H9 (cell line): ENCODE measurements at regions not wholly inside any gene's neighbourhood (a gene's known extent, or its start where the extent isn't known, plus 50 kb on each side); places are given as distances from the start of the nearest gene placed in this dataset.

Experiments
- DNase-seq: peaks from one replicate; pipeline ENCODE4 v3.0.0-alpha.2; 2017
- H2AFZ ChIP-seq: one replicate; pipeline ENCODE4 v1.6.1; 2013; ENCODE audit warnings: mild to moderate bottlenecking, low read length, control low read depth, moderate library complexity
- H2AK5ac ChIP-seq: 2 replicates; pipeline ENCODE4 v1.6.1; 2013; ENCODE audit warnings: low read length, control low read depth, mixed read lengths; ENCODE audit not compliant: insufficient read length
- H2BK120ac ChIP-seq: one replicate; pipeline ENCODE4 v1.6.1; 2013; ENCODE audit warnings: low read depth, mild to moderate bottlenecking, low read length, control low read depth, inconsistent platforms; ENCODE audit not compliant: poor library complexity, severe bottlenecking
- H2BK12ac ChIP-seq: 2 replicates; pipeline ENCODE4 v1.6.1; 2013; ENCODE audit warnings: low read length, control low read depth, mixed read lengths, low read depth; ENCODE audit not compliant: insufficient read length
- H2BK15ac ChIP-seq: 2 replicates; pipeline ENCODE4 v1.6.1; 2013; ENCODE audit warnings: low read depth, low read length, control low read depth
- H2BK20ac ChIP-seq: one replicate; pipeline ENCODE4 v1.6.1; 2013; ENCODE audit warnings: low read depth, mild to moderate bottlenecking, low read length, control low read depth, inconsistent platforms; ENCODE audit not compliant: poor library complexity, severe bottlenecking
- H2BK5ac ChIP-seq: 2 replicates; pipeline ENCODE4 v1.6.1; 2013; ENCODE audit warnings: low read length, control low read depth, mixed read lengths; ENCODE audit not compliant: insufficient read length
- H3K14ac ChIP-seq: 2 replicates; pipeline ENCODE4 v1.6.1; 2013; ENCODE audit warnings: low read length, control low read depth; ENCODE audit not compliant: insufficient read depth
- H3K18ac ChIP-seq: 2 replicates; pipeline ENCODE4 v1.6.1; 2013; ENCODE audit warnings: low read depth, mild to moderate bottlenecking, mixed read lengths, low read length, control low read depth; ENCODE audit not compliant: insufficient read length
- H3K23ac ChIP-seq: 2 replicates; pipeline ENCODE4 v1.6.1; 2013; ENCODE audit warnings: low read length, control low read depth, mixed read lengths, low read depth; ENCODE audit not compliant: insufficient read length
- H3K23me2 ChIP-seq: 2 replicates; pipeline ENCODE4 v1.6.1; 2013; ENCODE audit warnings: low read depth, mild to moderate bottlenecking, mixed read lengths, low read length, control low read depth; ENCODE audit not compliant: insufficient read length, poor library complexity, severe bottlenecking
- H3K27ac ChIP-seq: 2 replicates; pipeline ENCODE4 v1.5.1; 2013; ENCODE audit warnings: low read length, control low read depth, mixed read lengths, low read depth; ENCODE audit not compliant: insufficient read length
- H3K27me3 ChIP-seq: 2 replicates; pipeline ENCODE4 v1.6.1; 2013; ENCODE audit warnings: low read length, control low read depth, inconsistent platforms; ENCODE audit not compliant: insufficient read depth
- H3K4ac ChIP-seq: 2 replicates; pipeline ENCODE4 v1.6.1; 2013; ENCODE audit warnings: low read depth, mild to moderate bottlenecking, control low read depth, inconsistent platforms, low read length, moderate library complexity
- H3K4me1 ChIP-seq: 2 replicates; pipeline ENCODE4 v1.6.1; 2013; ENCODE audit warnings: low read length, control low read depth, inconsistent platforms; ENCODE audit not compliant: insufficient read depth
- H3K4me2 ChIP-seq: 2 replicates; pipeline ENCODE4 v1.6.1; 2013; ENCODE audit warnings: low read length, control low read depth, mixed read lengths; ENCODE audit not compliant: insufficient read length, insufficient read depth
- H3K56ac ChIP-seq: 2 replicates; pipeline ENCODE4 v1.6.1; 2013; ENCODE audit warnings: low read depth, mild to moderate bottlenecking, mixed read lengths, low read length, control low read depth; ENCODE audit not compliant: insufficient read length
- H3K79me1 ChIP-seq: 2 replicates; pipeline ENCODE4 v1.6.1; 2013; ENCODE audit warnings: low read depth, mild to moderate bottlenecking, moderate library complexity, low read length, control low read depth, inconsistent platforms; ENCODE audit not compliant: insufficient read depth, poor library complexity, severe bottlenecking
- H3K79me2 ChIP-seq: 2 replicates; pipeline ENCODE4 v1.6.1; 2013; ENCODE audit warnings: low read length, control low read depth, inconsistent platforms; ENCODE audit not compliant: insufficient read depth
- H3K9ac ChIP-seq: 2 replicates; pipeline ENCODE4 v1.6.1; 2013; ENCODE audit warnings: low read length, control low read depth, mixed read lengths; ENCODE audit not compliant: insufficient read length; ENCODE audit errors: extremely low read depth
- H3K9me3 ChIP-seq: one replicate; pipeline ENCODE4 v1.6.1; 2013; ENCODE audit warnings: low read depth, low read length, inconsistent platforms; ENCODE audit not compliant: control insufficient read depth
- H3T11ph ChIP-seq: one replicate; pipeline ENCODE4 v1.6.1; 2013; ENCODE audit warnings: mild to moderate bottlenecking, low read length, control low read depth, inconsistent platforms
- H4K20me1 ChIP-seq: one replicate; pipeline ENCODE4 v1.6.1; 2013; ENCODE audit not compliant: control insufficient read depth, insufficient read length, insufficient read depth
- H4K5ac ChIP-seq: 2 replicates; pipeline ENCODE4 v1.6.1; 2013; ENCODE audit warnings: low read depth, mild to moderate bottlenecking, mixed read lengths, low read length, control low read depth; ENCODE audit not compliant: insufficient read length
- H4K8ac ChIP-seq: replicated peaks from 2 replicates; pipeline ENCODE4 v1.6.1; 2013; ENCODE audit warnings: low read length, control low read depth, mixed read lengths, low read depth; ENCODE audit not compliant: insufficient read length
- H4K91ac ChIP-seq: 2 replicates; pipeline ENCODE4 v1.6.1; 2013; ENCODE audit warnings: low read depth, mild to moderate bottlenecking, moderate library complexity, mixed read lengths, low read length, control low read depth; ENCODE audit not compliant: insufficient read length
- H3K27ac Mint-ChIP-seq, 3 experiments: 2 replicates in 2 of 3; 3 replicates in 1 of 3; pipeline ENCODE4 v1.8.0; 2020 to 2021; ENCODE audit warnings: mixed read lengths in 3 of 3, mild to moderate bottlenecking in 1 of 3, moderate library complexity in 1 of 3
- H3K27me3 Mint-ChIP-seq: 2 replicates; pipeline ENCODE4 v1.8.0; 2021; ENCODE audit warnings: low read depth, mild to moderate bottlenecking, moderate library complexity, mixed read lengths
- H3K36me3 Mint-ChIP-seq, 3 experiments: 2 replicates in 2 of 3; 3 replicates in 1 of 3; pipeline ENCODE4 v1.8.0; 2020 to 2021; ENCODE audit warnings: low read depth in 3 of 3, mixed read lengths in 3 of 3; ENCODE audit not compliant: insufficient read depth in 1 of 3
- H3K4me1 Mint-ChIP-seq, 2 experiments: 2 replicates each; pipeline ENCODE4 v1.8.0; 2020; ENCODE audit warnings: mixed read lengths in 2 of 2
- H3K4me3 Mint-ChIP-seq, 2 experiments: 2 replicates in 1 of 2; 3 replicates in 1 of 2; pipeline ENCODE4 v1.8.0; 2020 to 2021; ENCODE audit warnings: mild to moderate bottlenecking in 2 of 2, mixed read lengths in 2 of 2, moderate library complexity in 1 of 2
- H3K9me3 Mint-ChIP-seq, 2 experiments: 2 replicates in 1 of 2; 3 replicates in 1 of 2; pipeline ENCODE4 v1.8.0; 2020; ENCODE audit warnings: mild to moderate bottlenecking in 2 of 2, mixed read lengths in 2 of 2, moderate library complexity in 1 of 2
- CTCF ChIP-seq: fragments of 200-600 bp; sonication (generic); conservative IDR thresholded peaks from 3 replicates; pipeline ENCODE4 v1.8.0; 2021; ENCODE audit warnings: antibody characterized with exemption, mild to moderate bottlenecking
- WGBS: extraction: QIAGEN DNeasy Blood & Tissue Kit; methylation state at CpG from one replicate; pipeline ENCODE4 v1.1.7; 2013; ENCODE audit warnings: missing lambda C conversion rate, low lambda C conversion rate, mixed read lengths; ENCODE audit not compliant: insufficient read length; ENCODE audit errors: extremely low coverage; 5-methylcytosine and 5-hydroxymethylcytosine counted together

GRCh38 chr10:118216571-118217170 lies 125.5 kb downstream of the FAM204A start:
- Histone ChIP-seq H3K9me3 (no peaks in the 10 kb centered on the region), H2AFZ (no peak overlapping the region), H3K79me2 (no peaks in the 10 kb centered on the region), H3K56ac (no peak overlapping the region), H3K27me3 (no peaks in the 10 kb centered on the region), H2BK120ac (no peak overlapping the region), H2BK20ac (no peak overlapping the region), H3K18ac (no peak overlapping the region), H4K8ac (no peak overlapping the region), H3K4me1 (no peaks in the 10 kb centered on the region), H2AK5ac (no peak overlapping the region), H3K9ac (no peak overlapping the region), H4K20me1 (no peaks in the 10 kb centered on the region), H3K4me2 (no peak overlapping the region), H2BK5ac (no peak overlapping the region), H3K79me1 (no peaks in the 10 kb centered on the region), H3K4ac (no peak overlapping the region), H3K23ac (no peak overlapping the region), H3K27ac (no peak overlapping the region), H3K23me2 (no peaks in the 10 kb centered on the region), H3T11ph (no peak overlapping the region), H2BK12ac (no peak overlapping the region), H3K14ac (no peak overlapping the region), H4K91ac (no peak overlapping the region), H2BK15ac (no peak overlapping the region), H4K5ac (no peak overlapping the region)
- Mint-ChIP-seq H3K4me1 (no peaks in the 10 kb centered on the region), H3K36me3 (no peaks in the 10 kb centered on the region; a peak in 1 of 7 replicates), H3K9me3 (no peaks in the 10 kb centered on the region), H3K27ac (no peak overlapping the region), H3K27me3 (no peaks in the 10 kb centered on the region), H3K4me3 (no peak overlapping the region)
- TF ChIP-seq CTCF, result no peak
- DNase-seq, result no peak
- WGBS, result no CpG with 5 or more reads among the region's 3 CpGs
